HL-60 (cell line): ENCODE measurements at regions not wholly inside any gene's neighbourhood (a gene's known extent, or its start where the extent isn't known, plus 50 kb on each side); places are given as distances from the start of the nearest gene placed in this dataset.

ENCODE experiments used
- CTCF ChIP-seq: IDR thresholded peaks from one replicate; pipeline ENCODE4 v1.5.1; 2011; ENCODE audit warnings: low read length, control low read depth, inconsistent platforms; ENCODE audit not compliant: insufficient read depth
- POLR2AphosphoS5 ChIP-seq: IDR thresholded peaks from 2 replicates; pipeline ENCODE4 v1.6.1; 2012; ENCODE audit warnings: low read depth

- TF ChIP-seq CTCF (no peak), POLR2AphosphoS5 (no peak)
Measured at GRCh38 chr20:4609511-4609910, 76.7 kb upstream of the PRNP start.
